HEK293 (cell line): ENCODE measurements at regions not wholly inside any gene's neighbourhood (a gene's known extent, or its start where the extent isn't known, plus 50 kb on each side); places are given as distances from the start of the nearest gene placed in this dataset.

Source experiments
- CTCF ChIA-PET: fragments of 350-600 bp; formaldehyde crosslinking; extraction: SDS; loops from one replicate; lab custom pipeline; 2021; ENCODE audit warnings: antibody characterized with exemption; lab: Yijun Ruan, JAX
- POLR2A ChIA-PET: fragments of 300-600 bp; formaldehyde crosslinking; extraction: SDS; loops from one replicate; lab custom pipeline; 2020; ENCODE audit warnings: antibody characterized with exemption, inconsistent platforms; lab: Yijun Ruan, JAX
- H3K27ac ChIP-seq: fragments of 200-500 bp; sonication (Bioruptor generic); 2 replicates; pipeline ENCODE4 v1.5.1; 2014; ENCODE audit warnings: low read depth, low read length, control low read depth, inconsistent platforms; ENCODE audit errors: extremely low read depth
- H3K36me3 ChIP-seq, 2 experiments: fragments of 200-500 bp in 1 of 2; sonication (Bioruptor generic) in 1 of 2; 1 replicate in 1 of 2; 2 replicates in 1 of 2; pipeline ENCODE4 v1.5.1; 2014 to 2017; ENCODE audit warnings: inconsistent platforms in 2 of 2, low read length in 2 of 2; ENCODE audit not compliant: control insufficient read depth in 2 of 2, insufficient read depth in 1 of 2
- H3K4me1 ChIP-seq: fragments of 200-500 bp; sonication (Bioruptor generic); 2 replicates; pipeline ENCODE4 v1.5.1; 2014; ENCODE audit warnings: mild to moderate bottlenecking, low read length, inconsistent platforms; ENCODE audit not compliant: control insufficient read depth, insufficient read depth
- H3K4me3 ChIP-seq: 2 replicates; pipeline ENCODE4 v1.5.1; 2011; ENCODE audit warnings: low read depth, mild to moderate bottlenecking, control low read depth, low read length, moderate library complexity
- H3K9me3 ChIP-seq: fragments of 200-500 bp; sonication (Bioruptor generic); 2 replicates; pipeline ENCODE4 v1.5.1; 2014; ENCODE audit warnings: low read depth, low read length, inconsistent platforms; ENCODE audit not compliant: control insufficient read depth, insufficient read depth
- HOXC10 ChIP-seq: sonication (generic); formaldehyde crosslinking; IDR thresholded peaks from 2 replicates; pipeline ENCODE4 v1.8.1; 2023; ENCODE audit warnings: mild to moderate bottlenecking, missing genetic modification reagents
- HOXD13 ChIP-seq: sonication (generic); formaldehyde crosslinking; IDR thresholded peaks from 2 replicates; pipeline ENCODE4 v1.8.0; 2022; ENCODE audit warnings: missing genetic modification reagents, borderline replicate concordance
- KLF7 ChIP-seq: fragments of 450-650 bp; formaldehyde crosslinking; IDR thresholded peaks from 2 replicates; pipeline ENCODE4 v1.5.1; 2016; ENCODE audit warnings: missing biosample characterization, missing genetic modification characterization, borderline replicate concordance
- KLF8 ChIP-seq: fragments of 450-650 bp; formaldehyde crosslinking; IDR thresholded peaks from 2 replicates; pipeline ENCODE4 v1.5.1; 2016; ENCODE audit warnings: missing biosample characterization, missing genetic modification characterization
- PRDM1 ChIP-seq: fragments of 450-650 bp; formaldehyde crosslinking; IDR thresholded peaks from 2 replicates; pipeline ENCODE4; 2016; ENCODE audit warnings: missing biosample characterization, missing genetic modification characterization
- PRDM6 ChIP-seq: fragments of 450-650 bp; formaldehyde crosslinking; IDR thresholded peaks from 2 replicates; pipeline ENCODE4 v1.5.1; 2017; ENCODE audit warnings: missing biosample characterization, missing genetic modification characterization
- YY2 ChIP-seq: fragments of 450-650 bp; formaldehyde crosslinking; IDR thresholded peaks from 2 replicates; pipeline ENCODE4 v1.5.1; 2016; ENCODE audit warnings: missing biosample characterization, missing genetic modification characterization
- ZBTB26 ChIP-seq: fragments of 450-650 bp; formaldehyde crosslinking; optimal IDR thresholded peaks from 2 replicates; pipeline ENCODE3; 2016; ENCODE audit warnings: missing biosample characterization, mild to moderate bottlenecking, missing genetic modification characterization
- ZNF223 ChIP-seq: fragments of 450-650 bp; formaldehyde crosslinking; IDR thresholded peaks from 2 replicates; pipeline ENCODE4 v1.5.1; 2016; ENCODE audit warnings: missing biosample characterization, missing genetic modification characterization
- ZNF398 ChIP-seq: fragments of 450-650 bp; formaldehyde crosslinking; IDR thresholded peaks from 2 replicates; pipeline ENCODE4 v1.5.1; 2017; ENCODE audit warnings: missing biosample characterization, missing genetic modification characterization
- ZNF488 ChIP-seq: fragments of 450-650 bp; formaldehyde crosslinking; IDR thresholded peaks from 2 replicates; pipeline ENCODE4 v1.5.1; 2016; ENCODE audit warnings: missing biosample characterization, missing genetic modification characterization
- ZNF561 ChIP-seq: fragments of 450-650 bp; IDR thresholded peaks from 2 replicates; pipeline ENCODE4 v1.5.1; 2018; ENCODE audit warnings: missing biosample characterization, missing genetic modification characterization, borderline replicate concordance
- ZNF623 ChIP-seq: fragments of 450-650 bp; formaldehyde crosslinking; IDR thresholded peaks from 2 replicates; pipeline ENCODE4 v1.5.1; 2016; ENCODE audit warnings: missing biosample characterization, missing genetic modification characterization
- ZNF629 ChIP-seq: fragments of 450-650 bp; formaldehyde crosslinking; IDR thresholded peaks from 2 replicates; pipeline ENCODE4 v1.5.1; 2017; ENCODE audit warnings: missing biosample characterization, missing genetic modification characterization
- ZNF704 ChIP-seq: fragments of 450-650 bp; formaldehyde crosslinking; IDR thresholded peaks from 2 replicates; pipeline ENCODE4 v1.5.1; 2016; ENCODE audit warnings: missing biosample characterization, missing genetic modification characterization
- ZNF843 ChIP-seq: fragments of 450-650 bp; formaldehyde crosslinking; IDR thresholded peaks from 2 replicates; pipeline ENCODE4 v1.5.1; 2016; ENCODE audit warnings: missing biosample characterization, missing genetic modification characterization
- ZSCAN23 ChIP-seq: fragments of 450-650 bp; formaldehyde crosslinking; IDR thresholded peaks from 2 replicates; pipeline ENCODE4 v1.5.1; 2016; ENCODE audit warnings: missing biosample characterization, missing genetic modification characterization
- ZXDB ChIP-seq: fragments of 450-650 bp; formaldehyde crosslinking; IDR thresholded peaks from 2 replicates; pipeline ENCODE4 v1.5.1; 2016; ENCODE audit warnings: missing biosample characterization, missing genetic modification characterization
- TF ChIP-seq, protein P1 (sequence below): fragments of 450-650 bp; formaldehyde crosslinking; IDR thresholded peaks from 2 replicates; pipeline ENCODE4 v1.5.1; 2016; ENCODE audit warnings: missing biosample characterization, missing genetic modification characterization
- TF ChIP-seq, protein P2 (sequence below): fragments of 450-650 bp; formaldehyde crosslinking; IDR thresholded peaks from 2 replicates; pipeline ENCODE4 v1.5.1; 2016; ENCODE audit warnings: missing biosample characterization, missing genetic modification characterization
- TF ChIP-seq, protein P3 (sequence below): fragments of 450-650 bp; formaldehyde crosslinking; IDR thresholded peaks from 2 replicates; pipeline ENCODE4 v1.5.1; 2016; ENCODE audit warnings: missing biosample characterization, missing genetic modification characterization
- TF ChIP-seq, protein P4 (sequence below): fragments of 450-650 bp; formaldehyde crosslinking; IDR thresholded peaks from 2 replicates; pipeline ENCODE4 v1.5.1; 2016; ENCODE audit warnings: missing biosample characterization, missing genetic modification characterization

DNA sequence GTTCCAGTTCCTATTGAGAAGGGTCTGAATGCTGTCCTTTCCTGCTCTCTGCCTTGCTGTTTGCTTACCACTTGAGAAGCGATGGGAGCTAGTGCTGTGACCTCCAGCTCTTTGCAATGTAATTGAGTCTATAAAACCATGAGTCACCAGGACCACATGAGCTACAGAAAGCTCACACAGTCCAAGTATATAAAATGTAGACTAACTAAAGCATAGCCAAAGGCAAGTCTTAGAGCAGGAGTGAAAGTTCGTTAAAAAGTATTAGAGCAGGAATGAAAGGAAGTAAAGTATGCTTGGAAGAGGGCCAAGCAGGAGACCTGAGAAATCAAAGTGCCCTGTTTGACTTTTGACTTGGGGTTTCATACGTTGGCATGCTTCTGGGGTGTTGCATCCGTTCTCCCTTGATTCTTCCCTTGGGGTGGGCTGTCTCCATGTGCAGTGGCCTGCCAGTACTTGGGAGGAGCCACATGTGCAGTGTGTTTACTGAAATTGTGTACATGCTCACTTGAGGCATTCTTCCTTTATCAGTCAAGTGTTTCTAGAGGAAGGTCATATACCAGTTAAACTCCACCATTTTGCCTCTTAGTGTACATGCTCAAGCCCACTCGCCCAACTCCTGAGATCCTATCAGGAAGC, 71.3 kb upstream of the KIT start (continued):
- TF ChIP-seq, protein P1, sequence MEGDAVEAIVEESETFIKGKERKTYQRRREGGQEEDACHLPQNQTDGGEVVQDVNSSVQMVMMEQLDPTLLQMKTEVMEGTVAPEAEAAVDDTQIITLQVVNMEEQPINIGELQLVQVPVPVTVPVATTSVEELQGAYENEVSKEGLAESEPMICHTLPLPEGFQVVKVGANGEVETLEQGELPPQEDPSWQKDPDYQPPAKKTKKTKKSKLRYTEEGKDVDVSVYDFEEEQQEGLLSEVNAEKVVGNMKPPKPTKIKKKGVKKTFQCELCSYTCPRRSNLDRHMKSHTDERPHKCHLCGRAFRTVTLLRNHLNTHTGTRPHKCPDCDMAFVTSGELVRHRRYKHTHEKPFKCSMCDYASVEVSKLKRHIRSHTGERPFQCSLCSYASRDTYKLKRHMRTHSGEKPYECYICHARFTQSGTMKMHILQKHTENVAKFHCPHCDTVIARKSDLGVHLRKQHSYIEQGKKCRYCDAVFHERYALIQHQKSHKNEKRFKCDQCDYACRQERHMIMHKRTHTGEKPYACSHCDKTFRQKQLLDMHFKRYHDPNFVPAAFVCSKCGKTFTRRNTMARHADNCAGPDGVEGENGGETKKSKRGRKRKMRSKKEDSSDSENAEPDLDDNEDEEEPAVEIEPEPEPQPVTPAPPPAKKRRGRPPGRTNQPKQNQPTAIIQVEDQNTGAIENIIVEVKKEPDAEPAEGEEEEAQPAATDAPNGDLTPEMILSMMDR (tag by site-specific recombination), result no peak
- TF ChIP-seq ZNF561 (tag by site-specific recombination), result no peak
- TF ChIP-seq ZNF223, result no peak
- TF ChIP-seq ZNF398 (tag by site-specific recombination), result no peak
- no peak for TF ChIP-seq HOXC10 (CRISPR knock-in tag)
- no peak for TF ChIP-seq ZBTB26 (tag by site-specific recombination)
- no peak for TF ChIP-seq ZSCAN23 (tag by site-specific recombination)
- TF ChIP-seq ZNF488 (tag by site-specific recombination), result no peak
- no peak for TF ChIP-seq KLF8 (tag by site-specific recombination)
- no peak for TF ChIP-seq ZNF623 (tag by site-specific recombination)
- peak; percentile 27; the same call in 1 of the 2 replicates for TF ChIP-seq ZNF629 (tag by site-specific recombination)
- TF ChIP-seq, protein P2, sequence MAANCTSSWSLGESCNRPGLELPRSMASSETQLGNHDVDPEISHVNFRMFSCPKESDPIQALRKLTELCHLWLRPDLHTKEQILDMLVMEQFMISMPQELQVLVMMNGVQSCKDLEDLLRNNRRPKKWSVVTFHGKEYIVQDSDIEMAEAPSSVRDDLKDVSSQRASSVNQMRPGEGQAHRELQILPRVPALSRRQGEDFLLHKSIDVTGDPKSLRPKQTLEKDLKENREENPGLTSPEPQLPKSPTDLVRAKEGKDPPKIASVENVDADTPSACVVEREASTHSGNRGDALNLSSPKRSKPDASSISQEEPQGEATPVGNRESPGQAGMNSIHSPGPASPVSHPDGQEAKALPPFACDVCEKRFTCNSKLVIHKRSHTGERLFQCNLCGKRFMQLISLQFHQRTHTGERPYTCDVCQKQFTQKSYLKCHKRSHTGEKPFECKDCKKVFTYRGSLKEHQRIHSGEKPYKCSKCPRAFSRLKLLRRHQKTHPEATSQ (tag by site-specific recombination), result no peak
- TF ChIP-seq ZNF843 (tag by site-specific recombination), result peak; percentile 25; the same call in 1 of the 2 replicates

DNA sequence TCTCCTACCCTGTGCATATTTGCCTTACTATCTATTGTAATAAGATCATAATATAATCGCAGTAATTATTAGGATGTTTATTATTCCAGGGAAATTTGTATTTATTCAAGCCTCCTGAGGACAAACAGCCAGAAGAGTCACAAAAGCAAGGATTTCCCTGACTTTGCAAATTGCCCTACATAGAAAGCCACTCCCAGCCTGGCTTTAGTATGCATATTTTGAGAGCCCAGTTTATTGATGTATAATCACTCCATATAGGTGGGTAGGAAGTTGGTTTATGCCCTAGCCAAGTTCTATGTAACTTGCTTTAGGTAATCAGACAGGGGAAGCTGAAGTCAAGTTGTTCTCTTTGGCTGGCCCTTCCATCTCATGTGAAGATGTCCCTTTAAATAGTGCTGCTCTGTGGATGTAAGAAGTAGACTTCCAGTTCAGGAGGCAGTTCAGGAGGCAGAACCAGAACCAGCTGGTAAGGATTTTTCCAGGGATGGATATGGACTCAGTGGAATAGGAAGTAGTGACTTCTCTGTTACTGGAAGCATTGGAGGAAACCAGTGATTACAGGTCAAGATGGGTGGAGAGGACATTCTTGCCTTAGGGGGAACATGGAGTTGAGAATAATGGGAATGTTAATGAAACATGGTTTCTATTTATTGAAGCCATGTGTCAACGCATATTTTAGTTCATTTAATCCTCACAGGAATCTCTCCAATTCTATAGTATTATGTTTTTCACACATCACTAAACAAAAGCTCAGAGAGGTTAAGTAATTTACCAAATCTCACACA, 70.5 kb upstream of the KIT start:
- Histone ChIP-seq H3K4me3 (no peak overlapping the region), H3K27ac (no peak overlapping the region), H3K4me1 (no peaks in the 10 kb centered on the region), H3K36me3 (no peaks in the 10 kb centered on the region), H3K9me3 (no peaks in the 10 kb centered on the region)
- CTCF ChIA-PET, result no interaction called here
- POLR2A ChIA-PET, result no interaction called here
- TF ChIP-seq HOXD13 (CRISPR knock-in tag) (no peak), PRDM6 (no peak), PRDM1 (tag by site-specific recombination) (no peak), YY2 (tag by site-specific recombination) (no peak), ZXDB (tag by site-specific recombination) (no peak), KLF7 (no peak), ZNF704 (tag by site-specific recombination) (no peak)
- TF ChIP-seq, protein P3, sequence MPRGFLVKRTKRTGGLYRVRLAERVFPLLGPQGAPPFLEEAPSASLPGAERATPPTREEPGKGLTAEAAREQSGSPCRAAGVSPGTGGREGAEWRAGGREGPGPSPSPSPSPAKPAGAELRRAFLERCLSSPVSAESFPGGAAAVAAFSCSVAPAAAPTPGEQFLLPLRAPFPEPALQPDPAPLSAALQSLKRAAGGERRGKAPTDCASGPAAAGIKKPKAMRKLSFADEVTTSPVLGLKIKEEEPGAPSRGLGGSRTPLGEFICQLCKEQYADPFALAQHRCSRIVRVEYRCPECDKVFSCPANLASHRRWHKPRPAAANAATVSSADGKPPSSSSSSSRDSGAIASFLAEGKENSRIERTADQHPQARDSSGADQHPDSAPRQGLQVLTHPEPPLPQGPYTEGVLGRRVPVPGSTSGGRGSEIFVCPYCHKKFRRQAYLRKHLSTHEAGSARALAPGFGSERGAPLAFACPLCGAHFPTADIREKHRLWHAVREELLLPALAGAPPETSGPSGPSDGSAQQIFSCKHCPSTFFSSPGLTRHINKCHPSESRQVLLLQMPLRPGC (tag by site-specific recombination), result no peak
- TF ChIP-seq, protein P4, sequence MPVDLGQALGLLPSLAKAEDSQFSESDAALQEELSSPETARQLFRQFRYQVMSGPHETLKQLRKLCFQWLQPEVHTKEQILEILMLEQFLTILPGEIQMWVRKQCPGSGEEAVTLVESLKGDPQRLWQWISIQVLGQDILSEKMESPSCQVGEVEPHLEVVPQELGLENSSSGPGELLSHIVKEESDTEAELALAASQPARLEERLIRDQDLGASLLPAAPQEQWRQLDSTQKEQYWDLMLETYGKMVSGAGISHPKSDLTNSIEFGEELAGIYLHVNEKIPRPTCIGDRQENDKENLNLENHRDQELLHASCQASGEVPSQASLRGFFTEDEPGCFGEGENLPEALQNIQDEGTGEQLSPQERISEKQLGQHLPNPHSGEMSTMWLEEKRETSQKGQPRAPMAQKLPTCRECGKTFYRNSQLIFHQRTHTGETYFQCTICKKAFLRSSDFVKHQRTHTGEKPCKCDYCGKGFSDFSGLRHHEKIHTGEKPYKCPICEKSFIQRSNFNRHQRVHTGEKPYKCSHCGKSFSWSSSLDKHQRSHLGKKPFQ, result no peak
